ENCODE measurements at regions not wholly inside any gene's neighbourhood (a gene's known extent, or its start where the extent isn't known, plus 50 kb on each side); places are given as distances from the start of the nearest gene placed in this dataset.

- H3K27ac ChIP-seq (replicated peaks), result no peak overlapping the region
- TF ChIP-seq CTCF (IDR thresholded peaks at IDR 0.05; ENCODE audit: borderline replicate concordance), result no peak
- intact Hi-C loops (cut with micrococcal nuclease), result no loop called here
- no peak overlapping the region for H3K4me3 ChIP-seq
- no peaks in the 10 kb centered on the region for H3K27me3 ChIP-seq (ENCODE audit: low read depth)
- H3K4me1 ChIP-seq, result peaks cover 4% of the 10 kb centered on the region
- DNase-seq, result no peak
- H3K36me3 ChIP-seq, result no peaks in the 10 kb centered on the region
- no peaks in the 10 kb centered on the region for H3K9me3 ChIP-seq (replicated peaks)
Measured at GRCh38 chr4:37771771-37772170, 54.7 kb upstream of the PGM2 start.

GRCh38 chr4:37770016-37770415 lies 56.5 kb upstream of the PGM2 start:
- no peak for TF ChIP-seq CTCF (IDR thresholded peaks at IDR 0.05; ENCODE audit: borderline replicate concordance)
- Histone ChIP-seq H3K27me3 (ENCODE audit: low read depth) (no peaks in the 10 kb centered on the region), H3K36me3 (no peaks in the 10 kb centered on the region), H3K4me1 (peaks cover 4% of the 10 kb centered on the region), H3K27ac (replicated peaks) (no peak overlapping the region), H3K4me3 (no peak overlapping the region), H3K9me3 (replicated peaks) (no peaks in the 10 kb centered on the region)
- DNase-seq, result no peak
- intact Hi-C loops (cut with micrococcal nuclease), result no loop called here

- H3K4me3 ChIP-seq, result no peak overlapping the region
- H3K36me3 ChIP-seq, result no peaks in the 10 kb centered on the region
- intact Hi-C loops (cut with micrococcal nuclease), result no loop called here
- H3K27ac ChIP-seq (replicated peaks), result no peak overlapping the region
- no peaks in the 10 kb centered on the region for H3K9me3 ChIP-seq (replicated peaks)
- H3K27me3 ChIP-seq (ENCODE audit: low read depth), result no peaks in the 10 kb centered on the region
- no peak for DNase-seq
- no peak for TF ChIP-seq CTCF (IDR thresholded peaks at IDR 0.05; ENCODE audit: borderline replicate concordance)
- H3K4me1 ChIP-seq, result peaks cover 4% of the 10 kb centered on the region
Measured at GRCh38 chr4:37769391-37769989, 57.0 kb upstream of the PGM2 start.

- no peak overlapping the region for H3K27ac ChIP-seq (replicated peaks)
- no peak for TF ChIP-seq CTCF (IDR thresholded peaks at IDR 0.05; ENCODE audit: borderline replicate concordance)
- peaks cover 4% of the 10 kb centered on the region for H3K4me1 ChIP-seq
- H3K27me3 ChIP-seq (ENCODE audit: low read depth), result no peaks in the 10 kb centered on the region
- H3K4me3 ChIP-seq, result no peak overlapping the region
- DNase-seq, result peak; percentile 66
- H3K36me3 ChIP-seq, result no peaks in the 10 kb centered on the region
- no peaks in the 10 kb centered on the region for H3K9me3 ChIP-seq (replicated peaks)
- intact Hi-C loops (cut with micrococcal nuclease), result no loop called here
Measured at GRCh38 chr4:37767546-37767945, 58.9 kb upstream of the PGM2 start.

GRCh38 chr4:37767019-37767418 lies 59.5 kb upstream of the PGM2 start:
- Histone ChIP-seq H3K4me1 (peaks cover 4% of the 10 kb centered on the region), H3K36me3 (no peaks in the 10 kb centered on the region), H3K9me3 (replicated peaks) (no peaks in the 10 kb centered on the region), H3K27ac (replicated peaks) (no peak overlapping the region), H3K27me3 (ENCODE audit: low read depth) (no peaks in the 10 kb centered on the region), H3K4me3 (no peak overlapping the region)
- TF ChIP-seq CTCF (IDR thresholded peaks at IDR 0.05; ENCODE audit: borderline replicate concordance), result no peak
- intact Hi-C loops (cut with micrococcal nuclease), result no loop called here
- no peak for DNase-seq
